GM23248 (cell line): ENCODE measurements at regions not wholly inside any gene's neighbourhood (a gene's known extent, or its start where the extent isn't known, plus 50 kb on each side); places are given as distances from the start of the nearest gene placed in this dataset.
"Not testable (repeated sequence)": the region's sequence is repeated elsewhere in the genome, so short reads cannot be mapped to it uniquely, and the experiment has no call there.

Experiments used
- EZH2 ChIP-seq: fragments of 200-600 bp; sonication (generic); IDR thresholded peaks from 2 replicates; pipeline ENCODE4 v1.6.1; 2018; ENCODE audit warnings: antibody characterized with exemption, mild to moderate bottlenecking; ENCODE audit not compliant: insufficient read depth, poor library complexity, severe bottlenecking
- EZH2phosphoT487 ChIP-seq: fragments of 200-600 bp; sonication (generic); IDR thresholded peaks from 2 replicates; pipeline ENCODE4 v1.6.1; 2018; ENCODE audit warnings: antibody characterized with exemption, moderate library complexity, mild to moderate bottlenecking, low read depth; ENCODE audit not compliant: insufficient read depth

DNA sequence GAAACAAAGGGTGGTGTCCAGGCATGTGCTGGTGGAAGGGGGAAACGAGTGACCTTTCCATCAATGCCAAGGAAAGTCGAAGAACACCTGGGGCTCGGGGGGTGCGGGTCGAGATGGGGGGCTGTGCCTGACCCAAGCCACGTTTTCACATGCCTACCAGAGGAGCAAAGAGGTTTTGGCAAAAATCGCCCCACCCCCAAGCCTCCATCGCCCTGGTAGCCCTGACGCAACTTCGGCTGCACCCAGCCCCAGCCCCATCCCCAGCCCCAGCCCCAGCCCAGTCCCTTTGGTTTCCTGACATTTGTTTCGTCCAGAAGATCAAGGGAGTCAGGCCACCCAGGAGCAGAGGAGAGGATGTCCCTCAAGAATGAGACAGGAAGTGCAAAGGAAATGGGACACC, 133.8 kb upstream of the ANKRD20A1 start:
- TF ChIP-seq EZH2, EZH2phosphoT487: not testable (repeated sequence)
